GM21737 (cell line): ENCODE measurements at regions not wholly inside any gene's neighbourhood (a gene's known extent, or its start where the extent isn't known, plus 50 kb on each side); places are given as distances from the start of the nearest gene placed in this dataset.

Experiments
- ATAC-seq: cut with Tn5 transposase; IDR thresholded peaks from one replicate; pipeline ENCODE4 v1.9.1; 2021; ENCODE audit warnings: mild to moderate bottlenecking, moderate library complexity; ENCODE audit not compliant: unreplicated experiment

GRCh38 chr11:10908215-10908951, 50.5 kb upstream of the ZBED5 start:
- ATAC-seq = no peak
